ENCODE measurements at regions not wholly inside any gene's neighbourhood (a gene's known extent, or its start where the extent isn't known, plus 50 kb on each side); places are given as distances from the start of the nearest gene placed in this dataset.

- TF ChIP-seq EZH2 (IDR thresholded peaks at IDR 0.05) (no peak), POLR2AphosphoS5 (IDR thresholded peaks at IDR 0.05; ENCODE audit: borderline replicate concordance, low read depth, low read length) (no peak)
Observed at GRCh38 chr3:176351408-176351807, 845.9 kb downstream of the TBL1XR1 start.
